GM12892 (cell line): ENCODE measurements at regions not wholly inside any gene's neighbourhood (a gene's known extent, or its start where the extent isn't known, plus 50 kb on each side); places are given as distances from the start of the nearest gene placed in this dataset.

Experiments used
- POLR2A ChIP-seq: IDR thresholded peaks from 2 replicates; pipeline ENCODE4 v1.6.1; 2011; ENCODE audit warnings: low read depth, low read length, control low read depth
- POLR2AphosphoS5 ChIP-seq: IDR thresholded peaks from 2 replicates; pipeline ENCODE4 v1.6.1; 2011; ENCODE audit warnings: low read depth, low read length, control low read depth
- TAF1 ChIP-seq: IDR thresholded peaks from 2 replicates; pipeline ENCODE4 v1.6.1; 2011; ENCODE audit warnings: low read depth, mild to moderate bottlenecking, control low read depth, low read length, borderline replicate concordance

DNA sequence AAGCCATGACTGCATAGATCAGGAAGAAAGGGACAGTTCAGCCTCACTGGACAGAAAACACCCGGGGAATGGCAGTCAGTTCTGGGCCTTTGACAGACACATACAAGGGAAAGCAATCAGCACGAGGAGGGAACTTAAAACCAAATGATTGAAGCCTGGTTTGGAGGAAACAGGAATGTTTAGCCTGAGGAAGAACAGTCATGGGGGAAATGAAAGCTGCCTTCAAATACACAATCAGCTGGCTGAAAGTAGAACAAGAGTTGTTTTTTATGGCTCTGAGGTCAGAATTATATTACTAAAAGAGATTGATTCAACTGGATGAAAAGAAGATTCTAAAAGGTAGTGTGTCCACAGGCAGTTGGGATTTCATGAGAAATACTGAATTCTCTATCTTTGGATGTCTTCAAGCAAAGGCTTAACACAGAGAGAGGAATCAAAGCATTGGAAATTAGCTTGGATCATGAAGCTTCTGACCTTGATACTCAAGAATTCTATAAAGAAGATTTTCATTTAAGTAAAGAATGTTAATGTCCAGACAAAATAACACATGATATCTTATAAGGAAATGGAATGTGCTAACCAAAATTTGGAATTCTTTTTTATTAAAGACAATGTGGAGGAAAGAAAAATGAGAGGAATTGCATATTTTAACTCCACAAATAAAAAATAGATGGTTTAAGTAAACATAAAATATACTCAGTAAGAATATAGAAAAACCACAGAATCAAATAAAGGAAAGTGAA lies 216.6 kb downstream of the IBTK start:
- no peak for TF ChIP-seq POLR2A
- TF ChIP-seq POLR2AphosphoS5, result no peak
- no peak for TF ChIP-seq TAF1
